H9 (cell line): ENCODE measurements at regions not wholly inside any gene's neighbourhood (a gene's known extent, or its start where the extent isn't known, plus 50 kb on each side); places are given as distances from the start of the nearest gene placed in this dataset.
A peak's percentile ranks its signal among the peaks of the same experiment; 100 is the strongest.

ENCODE experiments used
- DNase-seq: peaks from one replicate; pipeline ENCODE4 v3.0.0-alpha.2; 2017
- H2AFZ ChIP-seq: one replicate; pipeline ENCODE4 v1.6.1; 2013; ENCODE audit warnings: mild to moderate bottlenecking, low read length, control low read depth, moderate library complexity
- H2AK5ac ChIP-seq: 2 replicates; pipeline ENCODE4 v1.6.1; 2013; ENCODE audit warnings: low read length, control low read depth, mixed read lengths; ENCODE audit not compliant: insufficient read length
- H2BK120ac ChIP-seq: one replicate; pipeline ENCODE4 v1.6.1; 2013; ENCODE audit warnings: low read depth, mild to moderate bottlenecking, low read length, control low read depth, inconsistent platforms; ENCODE audit not compliant: poor library complexity, severe bottlenecking
- H2BK12ac ChIP-seq: 2 replicates; pipeline ENCODE4 v1.6.1; 2013; ENCODE audit warnings: low read length, control low read depth, mixed read lengths, low read depth; ENCODE audit not compliant: insufficient read length
- H2BK15ac ChIP-seq: 2 replicates; pipeline ENCODE4 v1.6.1; 2013; ENCODE audit warnings: low read depth, low read length, control low read depth
- H2BK20ac ChIP-seq: one replicate; pipeline ENCODE4 v1.6.1; 2013; ENCODE audit warnings: low read depth, mild to moderate bottlenecking, low read length, control low read depth, inconsistent platforms; ENCODE audit not compliant: poor library complexity, severe bottlenecking
- H2BK5ac ChIP-seq: 2 replicates; pipeline ENCODE4 v1.6.1; 2013; ENCODE audit warnings: low read length, control low read depth, mixed read lengths; ENCODE audit not compliant: insufficient read length
- H3K14ac ChIP-seq: 2 replicates; pipeline ENCODE4 v1.6.1; 2013; ENCODE audit warnings: low read length, control low read depth; ENCODE audit not compliant: insufficient read depth
- H3K18ac ChIP-seq: 2 replicates; pipeline ENCODE4 v1.6.1; 2013; ENCODE audit warnings: low read depth, mild to moderate bottlenecking, mixed read lengths, low read length, control low read depth; ENCODE audit not compliant: insufficient read length
- H3K23ac ChIP-seq: 2 replicates; pipeline ENCODE4 v1.6.1; 2013; ENCODE audit warnings: low read length, control low read depth, mixed read lengths, low read depth; ENCODE audit not compliant: insufficient read length
- H3K23me2 ChIP-seq: 2 replicates; pipeline ENCODE4 v1.6.1; 2013; ENCODE audit warnings: low read depth, mild to moderate bottlenecking, mixed read lengths, low read length, control low read depth; ENCODE audit not compliant: insufficient read length, poor library complexity, severe bottlenecking
- H3K27ac ChIP-seq: 2 replicates; pipeline ENCODE4 v1.5.1; 2013; ENCODE audit warnings: low read length, control low read depth, mixed read lengths, low read depth; ENCODE audit not compliant: insufficient read length
- H3K27me3 ChIP-seq: 2 replicates; pipeline ENCODE4 v1.6.1; 2013; ENCODE audit warnings: low read length, control low read depth, inconsistent platforms; ENCODE audit not compliant: insufficient read depth
- H3K4ac ChIP-seq: 2 replicates; pipeline ENCODE4 v1.6.1; 2013; ENCODE audit warnings: low read depth, mild to moderate bottlenecking, control low read depth, inconsistent platforms, low read length, moderate library complexity
- H3K4me1 ChIP-seq: 2 replicates; pipeline ENCODE4 v1.6.1; 2013; ENCODE audit warnings: low read length, control low read depth, inconsistent platforms; ENCODE audit not compliant: insufficient read depth
- H3K4me2 ChIP-seq: 2 replicates; pipeline ENCODE4 v1.6.1; 2013; ENCODE audit warnings: low read length, control low read depth, mixed read lengths; ENCODE audit not compliant: insufficient read length, insufficient read depth
- H3K56ac ChIP-seq: 2 replicates; pipeline ENCODE4 v1.6.1; 2013; ENCODE audit warnings: low read depth, mild to moderate bottlenecking, mixed read lengths, low read length, control low read depth; ENCODE audit not compliant: insufficient read length
- H3K79me1 ChIP-seq: 2 replicates; pipeline ENCODE4 v1.6.1; 2013; ENCODE audit warnings: low read depth, mild to moderate bottlenecking, moderate library complexity, low read length, control low read depth, inconsistent platforms; ENCODE audit not compliant: insufficient read depth, poor library complexity, severe bottlenecking
- H3K79me2 ChIP-seq: 2 replicates; pipeline ENCODE4 v1.6.1; 2013; ENCODE audit warnings: low read length, control low read depth, inconsistent platforms; ENCODE audit not compliant: insufficient read depth
- H3K9ac ChIP-seq: 2 replicates; pipeline ENCODE4 v1.6.1; 2013; ENCODE audit warnings: low read length, control low read depth, mixed read lengths; ENCODE audit not compliant: insufficient read length; ENCODE audit errors: extremely low read depth
- H3K9me3 ChIP-seq: one replicate; pipeline ENCODE4 v1.6.1; 2013; ENCODE audit warnings: low read depth, low read length, inconsistent platforms; ENCODE audit not compliant: control insufficient read depth
- H3T11ph ChIP-seq: one replicate; pipeline ENCODE4 v1.6.1; 2013; ENCODE audit warnings: mild to moderate bottlenecking, low read length, control low read depth, inconsistent platforms
- H4K20me1 ChIP-seq: one replicate; pipeline ENCODE4 v1.6.1; 2013; ENCODE audit not compliant: control insufficient read depth, insufficient read length, insufficient read depth
- H4K5ac ChIP-seq: 2 replicates; pipeline ENCODE4 v1.6.1; 2013; ENCODE audit warnings: low read depth, mild to moderate bottlenecking, mixed read lengths, low read length, control low read depth; ENCODE audit not compliant: insufficient read length
- H4K8ac ChIP-seq: replicated peaks from 2 replicates; pipeline ENCODE4 v1.6.1; 2013; ENCODE audit warnings: low read length, control low read depth, mixed read lengths, low read depth; ENCODE audit not compliant: insufficient read length
- H4K91ac ChIP-seq: 2 replicates; pipeline ENCODE4 v1.6.1; 2013; ENCODE audit warnings: low read depth, mild to moderate bottlenecking, moderate library complexity, mixed read lengths, low read length, control low read depth; ENCODE audit not compliant: insufficient read length
- H3K27ac Mint-ChIP-seq, 3 experiments: 2 replicates in 2 of 3; 3 replicates in 1 of 3; pipeline ENCODE4 v1.8.0; 2020 to 2021; ENCODE audit warnings: mixed read lengths in 3 of 3, mild to moderate bottlenecking in 1 of 3, moderate library complexity in 1 of 3
- H3K27me3 Mint-ChIP-seq: 2 replicates; pipeline ENCODE4 v1.8.0; 2021; ENCODE audit warnings: low read depth, mild to moderate bottlenecking, moderate library complexity, mixed read lengths
- H3K36me3 Mint-ChIP-seq, 3 experiments: 2 replicates in 2 of 3; 3 replicates in 1 of 3; pipeline ENCODE4 v1.8.0; 2020 to 2021; ENCODE audit warnings: low read depth in 3 of 3, mixed read lengths in 3 of 3; ENCODE audit not compliant: insufficient read depth in 1 of 3
- H3K4me1 Mint-ChIP-seq, 2 experiments: 2 replicates each; pipeline ENCODE4 v1.8.0; 2020; ENCODE audit warnings: mixed read lengths in 2 of 2
- H3K4me3 Mint-ChIP-seq, 2 experiments: 2 replicates in 1 of 2; 3 replicates in 1 of 2; pipeline ENCODE4 v1.8.0; 2020 to 2021; ENCODE audit warnings: mild to moderate bottlenecking in 2 of 2, mixed read lengths in 2 of 2, moderate library complexity in 1 of 2
- H3K9me3 Mint-ChIP-seq, 2 experiments: 2 replicates in 1 of 2; 3 replicates in 1 of 2; pipeline ENCODE4 v1.8.0; 2020; ENCODE audit warnings: mild to moderate bottlenecking in 2 of 2, mixed read lengths in 2 of 2, moderate library complexity in 1 of 2
- WGBS: extraction: QIAGEN DNeasy Blood & Tissue Kit; methylation state at CpG from one replicate; pipeline ENCODE4 v1.1.7; 2013; ENCODE audit warnings: missing lambda C conversion rate, low lambda C conversion rate, mixed read lengths; ENCODE audit not compliant: insufficient read length; ENCODE audit errors: extremely low coverage; 5-methylcytosine and 5-hydroxymethylcytosine counted together
- TF ChIP-seq, protein P1 (sequence below): fragments of 200-600 bp; sonication (generic); conservative IDR thresholded peaks from 3 replicates; pipeline ENCODE4 v1.8.0; 2021; ENCODE audit warnings: antibody characterized with exemption, mild to moderate bottlenecking

DNA sequence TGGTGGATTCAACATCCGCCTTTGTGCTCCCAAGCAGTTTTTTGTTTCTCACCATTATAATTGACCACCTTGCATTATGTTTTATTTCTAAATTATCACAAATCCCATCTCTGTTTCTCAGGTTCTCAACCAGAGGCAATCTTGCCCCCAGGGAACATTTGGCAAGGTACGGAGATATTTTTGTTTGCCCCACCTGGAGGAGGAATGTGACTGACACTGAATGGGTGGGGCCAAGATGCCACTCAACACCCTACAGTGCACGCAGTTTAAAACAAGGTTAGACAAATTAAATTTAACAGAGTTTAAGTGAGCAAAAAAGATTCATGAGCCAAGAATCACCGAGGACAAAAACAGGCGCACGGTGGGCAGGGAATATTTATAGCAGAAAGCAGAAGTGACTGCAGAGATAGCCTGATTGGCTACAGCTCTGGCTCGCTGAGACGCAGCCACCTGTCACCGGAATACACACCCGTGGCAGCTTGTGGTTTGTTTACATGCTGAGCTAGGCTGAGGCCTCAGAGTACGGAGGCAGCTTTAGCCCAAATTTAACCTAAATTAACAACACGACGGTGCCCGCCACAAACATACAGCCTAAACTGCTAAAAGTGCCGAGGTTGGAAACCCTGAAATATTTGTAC, 150.0 kb upstream of the ALKAL2 start:
- Histone ChIP-seq H2BK5ac (no peak overlapping the region), H3K4ac (no peak overlapping the region), H3T11ph (no peak overlapping the region), H3K23ac (no peak overlapping the region), H3K79me2 (no peaks in the 10 kb centered on the region), H3K79me1 (no peaks in the 10 kb centered on the region), H3K4me1 (no peaks in the 10 kb centered on the region), H3K27ac (no peak overlapping the region), H4K8ac (no peak overlapping the region), H3K4me2 (no peak overlapping the region), H2BK120ac (no peak overlapping the region), H2AK5ac (no peak overlapping the region), H2BK12ac (no peak overlapping the region), H4K91ac (no peak overlapping the region), H2BK15ac (no peak overlapping the region), H3K9me3 (no peaks in the 10 kb centered on the region), H4K20me1 (no peaks in the 10 kb centered on the region), H3K14ac (no peak overlapping the region), H3K23me2 (no peaks in the 10 kb centered on the region), H3K9ac (no peak overlapping the region), H2AFZ (no peak overlapping the region), H3K18ac (no peak overlapping the region), H2BK20ac (no peak overlapping the region), H3K56ac (no peak overlapping the region), H4K5ac (no peak overlapping the region), H3K27me3 (no peaks in the 10 kb centered on the region)
- DNase-seq: peak; percentile 24
- H3K4me3 Mint-ChIP-seq: 0 out of 5 replicates have a peak overlapping the region, but pooled peaks of 1 of the 2 experiments have one; percentile 9
- H3K9me3 Mint-ChIP-seq: no peaks in the 10 kb centered on the region
- peaks cover 20 to 21% of the 10 kb centered on the region in 2 experiments for H3K4me1 Mint-ChIP-seq
- no peak overlapping the region; a peak in 1 of 7 replicates for H3K27ac Mint-ChIP-seq
- WGBS: no CpG with 5 or more reads among the region's 15 CpGs
- TF ChIP-seq, protein P1, sequence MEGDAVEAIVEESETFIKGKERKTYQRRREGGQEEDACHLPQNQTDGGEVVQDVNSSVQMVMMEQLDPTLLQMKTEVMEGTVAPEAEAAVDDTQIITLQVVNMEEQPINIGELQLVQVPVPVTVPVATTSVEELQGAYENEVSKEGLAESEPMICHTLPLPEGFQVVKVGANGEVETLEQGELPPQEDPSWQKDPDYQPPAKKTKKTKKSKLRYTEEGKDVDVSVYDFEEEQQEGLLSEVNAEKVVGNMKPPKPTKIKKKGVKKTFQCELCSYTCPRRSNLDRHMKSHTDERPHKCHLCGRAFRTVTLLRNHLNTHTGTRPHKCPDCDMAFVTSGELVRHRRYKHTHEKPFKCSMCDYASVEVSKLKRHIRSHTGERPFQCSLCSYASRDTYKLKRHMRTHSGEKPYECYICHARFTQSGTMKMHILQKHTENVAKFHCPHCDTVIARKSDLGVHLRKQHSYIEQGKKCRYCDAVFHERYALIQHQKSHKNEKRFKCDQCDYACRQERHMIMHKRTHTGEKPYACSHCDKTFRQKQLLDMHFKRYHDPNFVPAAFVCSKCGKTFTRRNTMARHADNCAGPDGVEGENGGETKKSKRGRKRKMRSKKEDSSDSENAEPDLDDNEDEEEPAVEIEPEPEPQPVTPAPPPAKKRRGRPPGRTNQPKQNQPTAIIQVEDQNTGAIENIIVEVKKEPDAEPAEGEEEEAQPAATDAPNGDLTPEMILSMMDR: no peak
- no peaks in the 10 kb centered on the region for H3K36me3 Mint-ChIP-seq
- H3K27me3 Mint-ChIP-seq: peaks cover 5% of the 10 kb centered on the region
